H1 (cell line): ENCODE measurements at regions not wholly inside any gene's neighbourhood (a gene's known extent, or its start where the extent isn't known, plus 50 kb on each side); places are given as distances from the start of the nearest gene placed in this dataset.
A peak's percentile ranks its signal among the peaks of the same experiment; 100 is the strongest.

Experiments
- CHD7 ChIP-seq: fragments of 300-600 bp; sonication (generic); IDR thresholded peaks from 2 replicates; pipeline ENCODE4 v1.7.1; 2012; ENCODE audit warnings: low read length, moderate library complexity, mild to moderate bottlenecking, inconsistent platforms; ENCODE audit not compliant: insufficient replicate concordance
- CTCF ChIP-seq, 3 experiments: IDR thresholded peaks; 1 replicate in 2 of 3; 2 replicates in 1 of 3; pipeline versions ENCODE4 v1.5.1 to v1.6.1; 2011; ENCODE audit warnings: low read length in 3 of 3, mild to moderate bottlenecking in 3 of 3, inconsistent platforms in 2 of 3, low read depth in 1 of 3, moderate library complexity in 1 of 3; ENCODE audit not compliant: insufficient read depth in 1 of 3; ENCODE audit errors: control extremely low read depth in 1 of 3
- RAD21 ChIP-seq, 2 experiments: IDR thresholded peaks in 1 of 2; conservative IDR thresholded peaks in 1 of 2; 2 replicates each; pipeline ENCODE4 v1.6.1; 2011; ENCODE audit warnings: low read depth in 2 of 2, low read length in 2 of 2, improper control_type of control experiment in 1 of 2, inconsistent platforms in 1 of 2, mild to moderate bottlenecking in 1 of 2, moderate library complexity in 1 of 2
- SIRT6 ChIP-seq: IDR thresholded peaks from one replicate; pipeline ENCODE4 v1.7.1; 2012; ENCODE audit warnings: low read length, inconsistent platforms

- TF ChIP-seq CHD7 (no peak), RAD21 (IDR thresholded peaks at IDR 0.05 in 1 of 2, conservative IDR thresholded peaks at IDR 0.05 in 1 of 2; ENCODE audit: low read depth in 2 of 2, low read length in 2 of 2) (peak; percentile 7 to 13; a peak in 1 of 4 replicates), CTCF (IDR thresholded peaks at IDR 0.05; ENCODE audit: control extremely low read depth in 1 of 3, insufficient read depth in 1 of 3, low read depth in 1 of 3, low read length in 3 of 3) (peak in 2 of 3 experiments; percentile 9 to 19; a peak in 2 of 4 replicates), SIRT6 (no peak)
- TF ChIP-seq, all 59 proteins: peak for 2
These were observed 135.6 kb upstream of the MAX start (continued) for GRCh38 chr14:65237941-65238340.
